ENCODE measurements at regions not wholly inside any gene's neighbourhood (a gene's known extent, or its start where the extent isn't known, plus 50 kb on each side); places are given as distances from the start of the nearest gene placed in this dataset.

DNA sequence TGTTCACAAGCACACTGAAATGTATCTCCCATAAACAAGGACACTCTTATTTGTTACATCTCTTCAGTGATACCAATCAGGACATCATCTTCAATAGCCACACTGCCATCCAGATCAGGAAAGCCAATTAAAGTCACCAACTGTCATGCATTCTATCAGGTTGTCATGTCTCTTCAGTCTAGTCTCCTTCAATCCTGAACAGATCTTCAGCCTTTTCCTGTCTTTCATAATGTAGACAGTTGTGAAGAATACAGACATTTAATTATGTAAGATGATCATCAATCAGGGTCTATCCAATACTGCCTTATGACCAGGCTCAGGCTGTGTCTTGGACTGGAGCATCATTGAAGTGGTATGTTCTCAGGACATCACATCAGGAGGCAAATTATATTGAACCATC, 419.8 kb upstream of the SMC2 start:
- Histone ChIP-seq H3K4me1 (ENCODE audit: control insufficient read depth in 1 of 2, insufficient read depth in 2 of 2, low read length in 2 of 2) (no peaks in the 10 kb centered on the region), H2AFZ (ENCODE audit: low read depth, low read length, poor library complexity, severe bottlenecking) (no peak overlapping the region), H3K79me2 (ENCODE audit: insufficient read depth, low read length) (no peaks in the 10 kb centered on the region), H3K27ac (ENCODE audit: low read depth, low read length) (no peak overlapping the region), H3K4me3 (replicated peaks in 1 of 2; ENCODE audit: low read depth in 1 of 2, low read length in 2 of 2) (no peak overlapping the region), H3K9ac (ENCODE audit: low read length) (no peak overlapping the region), H3K27me3 (ENCODE audit: insufficient read depth, low read length) (no peaks in the 10 kb centered on the region), H3K4me2 (ENCODE audit: low read length) (no peak overlapping the region), H3K9me2 (ENCODE audit: insufficient read depth) (no peaks in the 10 kb centered on the region), H3K36me3 (ENCODE audit: control insufficient read depth in 1 of 2, insufficient read depth in 2 of 2, low read length in 2 of 2) (no peaks in the 10 kb centered on the region), H3K9me3 (ENCODE audit: control insufficient read depth in 1 of 2, insufficient read depth in 1 of 2, low read depth in 1 of 2, low read length in 2 of 2) (peaks cover 3 to 18% of the 10 kb centered on the region in 2 experiments; a peak in 2 of 4 replicates), H4K20me1 (ENCODE audit: insufficient read depth) (no peaks in the 10 kb centered on the region)
- intact Hi-C loops (cut with micrococcal nuclease): no loop called here
- ChIA-PET POLR2A (no interaction called here), RAD21 (ENCODE audit: low non-redundant PET in 1 of 2, low total read pairs in 2 of 2, uncharacterized antibody in 2 of 2, unreplicated experiment in 2 of 2) (no interaction called here), CTCF (no interaction called here)
- TF ChIP-seq YY1 (IDR thresholded peaks at IDR 0.05; ENCODE audit: extremely low read depth, insufficient replicate concordance, low read depth, low read length) (no peak), CEBPB (IDR thresholded peaks at IDR 0.05; ENCODE audit: low read depth) (no peak), EZH2 (IDR thresholded peaks at IDR 0.05) (no peak), REST (IDR thresholded peaks at IDR 0.05; ENCODE audit: low read depth) (no peak), SP1 (IDR thresholded peaks at IDR 0.05; ENCODE audit: low read depth) (no peak), SRF (IDR thresholded peaks at IDR 0.05; ENCODE audit: low read depth) (no peak), POLR2A (IDR thresholded peaks at IDR 0.05; ENCODE audit: borderline replicate concordance, extremely low read depth, insufficient read depth, insufficient read length) (no peak), ZBTB33 (IDR thresholded peaks at IDR 0.05; ENCODE audit: extremely low read depth, insufficient replicate concordance, low read length) (no peak), CBX3 (IDR thresholded peaks at IDR 0.05; ENCODE audit: low read depth) (no peak), POLR2AphosphoS5 (IDR thresholded peaks at IDR 0.05; ENCODE audit: low read depth, low read length) (no peak), TCF7L2 (IDR thresholded peaks at IDR 0.05; ENCODE audit: borderline replicate concordance, extremely low read depth, insufficient read depth, insufficient read length) (no peak), ELF1 (IDR thresholded peaks at IDR 0.05; ENCODE audit: borderline replicate concordance, low read depth) (no peak), RAD21 (IDR thresholded peaks at IDR 0.05; ENCODE audit: low read depth) (no peak), EZH2phosphoT487 (IDR thresholded peaks at IDR 0.05; ENCODE audit: borderline replicate concordance) (no peak)
- TF ChIP-seq, protein P1, sequence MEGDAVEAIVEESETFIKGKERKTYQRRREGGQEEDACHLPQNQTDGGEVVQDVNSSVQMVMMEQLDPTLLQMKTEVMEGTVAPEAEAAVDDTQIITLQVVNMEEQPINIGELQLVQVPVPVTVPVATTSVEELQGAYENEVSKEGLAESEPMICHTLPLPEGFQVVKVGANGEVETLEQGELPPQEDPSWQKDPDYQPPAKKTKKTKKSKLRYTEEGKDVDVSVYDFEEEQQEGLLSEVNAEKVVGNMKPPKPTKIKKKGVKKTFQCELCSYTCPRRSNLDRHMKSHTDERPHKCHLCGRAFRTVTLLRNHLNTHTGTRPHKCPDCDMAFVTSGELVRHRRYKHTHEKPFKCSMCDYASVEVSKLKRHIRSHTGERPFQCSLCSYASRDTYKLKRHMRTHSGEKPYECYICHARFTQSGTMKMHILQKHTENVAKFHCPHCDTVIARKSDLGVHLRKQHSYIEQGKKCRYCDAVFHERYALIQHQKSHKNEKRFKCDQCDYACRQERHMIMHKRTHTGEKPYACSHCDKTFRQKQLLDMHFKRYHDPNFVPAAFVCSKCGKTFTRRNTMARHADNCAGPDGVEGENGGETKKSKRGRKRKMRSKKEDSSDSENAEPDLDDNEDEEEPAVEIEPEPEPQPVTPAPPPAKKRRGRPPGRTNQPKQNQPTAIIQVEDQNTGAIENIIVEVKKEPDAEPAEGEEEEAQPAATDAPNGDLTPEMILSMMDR (IDR thresholded peaks at IDR 0.05 in 2 of 3, conservative IDR thresholded peaks at IDR 0.05 in 1 of 3; ENCODE audit: borderline replicate concordance in 1 of 3, insufficient read depth in 1 of 3, low read depth in 2 of 3, low read length in 2 of 3): no peak
- BruUV-seq (replicated peaks): no TSS peak
- ATAC-seq (no peak), DNase-seq (ENCODE audit: low read depth, low spot score) (no peak)
